ENCODE measurements at regions not wholly inside any gene's neighbourhood (a gene's known extent, or its start where the extent isn't known, plus 50 kb on each side); places are given as distances from the start of the nearest gene placed in this dataset.

- TF ChIP-seq CTCF (IDR thresholded peaks at IDR 0.05; ENCODE audit: low read length) (no peak), EZH2 (optimal IDR thresholded peaks at IDR 0.05; ENCODE audit: low read depth, low read length) (no peak), EZH2phosphoT487 (IDR thresholded peaks at IDR 0.05; ENCODE audit: low read length) (no peak)
Measured at GRCh38 chr22:48169227-48169626, 1406.8 kb downstream of the TBC1D22A start.

Measured in MM.1S (cell line).